Neural progenitor cell (in vitro differentiated cells): ENCODE measurements at regions not wholly inside any gene's neighbourhood (a gene's known extent, or its start where the extent isn't known, plus 50 kb on each side); places are given as distances from the start of the nearest gene placed in this dataset.

ENCODE experiments used
- DNase-seq: peaks from one replicate; pipeline ENCODE4 v3.0.0-alpha.2; 2016; ENCODE audit warnings: low spot score
- H2AFZ ChIP-seq: fragments of 200-600 bp; sonication (generic); replicated peaks from 2 replicates; pipeline ENCODE4 v1.6.1; 2016; ENCODE audit warnings: antibody characterized with exemption
- H3F3A ChIP-seq: fragments of 200-600 bp; sonication (generic); 2 replicates; pipeline ENCODE4 v1.6.1; 2016; ENCODE audit warnings: antibody characterized with exemption, low read depth
- H3K27ac ChIP-seq: fragments of 200-600 bp; sonication (generic); 2 replicates; pipeline ENCODE4 v1.5.1; 2016; ENCODE audit warnings: mild to moderate bottlenecking
- H3K27me3 ChIP-seq: fragments of 200-600 bp; sonication (generic); 2 replicates; pipeline ENCODE4 v1.6.1; 2016; ENCODE audit warnings: mild to moderate bottlenecking, moderate library complexity
- H3K36me3 ChIP-seq: fragments of 200-600 bp; sonication (generic); 2 replicates; pipeline ENCODE4 v1.5.1; 2016
- H3K4me1 ChIP-seq: fragments of 200-600 bp; sonication (generic); 2 replicates; pipeline ENCODE4 v1.6.1; 2016; ENCODE audit warnings: mixed run types
- H3K4me2 ChIP-seq: fragments of 200-600 bp; sonication (generic); 2 replicates; pipeline ENCODE4 v1.6.1; 2016
- H3K4me3 ChIP-seq: fragments of 200-600 bp; sonication (generic); 2 replicates; pipeline ENCODE4 v1.5.1; 2016
- H3K79me2 ChIP-seq: fragments of 200-600 bp; sonication (generic); 2 replicates; pipeline ENCODE4 v1.6.1; 2016; ENCODE audit warnings: low read depth
- H3K9ac ChIP-seq: fragments of 200-600 bp; sonication (generic); 2 replicates; pipeline ENCODE4 v1.6.1; 2016
- H3K9me3 ChIP-seq: fragments of 200-600 bp; sonication (generic); 2 replicates; pipeline ENCODE4 v1.5.1; 2016; ENCODE audit warnings: low read depth
- H4K20me1 ChIP-seq: fragments of 200-600 bp; sonication (generic); 2 replicates; pipeline ENCODE4 v1.6.1; 2016; ENCODE audit warnings: low read depth
- H3K27ac Mint-ChIP-seq: 3 replicates; pipeline ENCODE4 v1.8.0; 2021; ENCODE audit warnings: mixed read lengths
- H3K27me3 Mint-ChIP-seq: 2 replicates; pipeline ENCODE4 v1.8.0; 2022; ENCODE audit warnings: low read depth, mild to moderate bottlenecking, inconsistent platforms, moderate library complexity, mixed read lengths; ENCODE audit not compliant: insufficient read depth
- H3K36me3 Mint-ChIP-seq: 3 replicates; pipeline ENCODE4 v1.8.0; 2021; ENCODE audit warnings: mixed read lengths
- H3K4me1 Mint-ChIP-seq: 3 replicates; pipeline ENCODE4 v1.8.0; 2021; ENCODE audit warnings: mixed read lengths
- H3K4me3 Mint-ChIP-seq: 3 replicates; pipeline ENCODE4 v1.8.0; 2021; ENCODE audit warnings: mild to moderate bottlenecking, moderate library complexity, mixed read lengths
- H3K9me3 Mint-ChIP-seq: 3 replicates; pipeline ENCODE4 v1.8.0; 2020; ENCODE audit warnings: mixed read lengths
- EZH2 ChIP-seq: fragments of 200-600 bp; sonication (generic); IDR thresholded peaks from 2 replicates; pipeline ENCODE4 v1.6.1; 2017; ENCODE audit warnings: antibody characterized with exemption, mild to moderate bottlenecking, moderate library complexity
- EZH2phosphoT487 ChIP-seq: fragments of 200-600 bp; sonication (generic); IDR thresholded peaks from 2 replicates; pipeline ENCODE4 v1.6.1; 2017; ENCODE audit warnings: antibody characterized with exemption
- TF ChIP-seq, protein P1 (sequence below): fragments of 200-600 bp; sonication (generic); IDR thresholded peaks from 2 replicates; pipeline ENCODE4 v1.5.1; 2017; ENCODE audit warnings: antibody characterized with exemption, mild to moderate bottlenecking

DNA sequence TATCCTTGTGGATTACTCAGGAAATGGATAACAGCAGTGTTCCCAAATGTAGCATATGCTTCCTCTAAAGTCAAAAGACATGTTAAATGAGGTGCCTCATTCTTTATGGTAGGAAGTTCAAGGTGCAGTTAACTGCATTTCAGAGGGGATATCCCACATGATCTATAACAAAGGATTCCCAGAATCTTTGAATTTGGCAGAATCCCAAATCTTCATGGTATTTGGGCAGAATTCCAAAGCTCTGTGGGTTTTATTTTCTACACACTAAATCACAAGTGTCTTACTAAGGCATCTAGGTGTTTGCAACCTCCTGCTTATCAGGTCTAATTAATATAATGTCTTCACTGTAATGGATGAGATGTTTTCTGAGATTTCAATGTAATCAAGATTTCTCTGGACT, 364.3 kb upstream of the MAN1A1 start:
- Histone ChIP-seq H3K27me3 (no peaks in the 10 kb centered on the region), H3K4me3 (no peak overlapping the region), H3K4me1 (peaks cover 4% of the 10 kb centered on the region), H3K4me2 (no peak overlapping the region), H3K79me2 (no peaks in the 10 kb centered on the region), H3F3A (no peaks in the 10 kb centered on the region), H3K9ac (no peak overlapping the region), H3K9me3 (no peaks in the 10 kb centered on the region), H3K27ac (no peak overlapping the region), H2AFZ (no peak overlapping the region), H4K20me1 (no peaks in the 10 kb centered on the region), H3K36me3 (no peaks in the 10 kb centered on the region)
- no peak for TF ChIP-seq EZH2
- TF ChIP-seq EZH2phosphoT487: no peak
- TF ChIP-seq, protein P1, sequence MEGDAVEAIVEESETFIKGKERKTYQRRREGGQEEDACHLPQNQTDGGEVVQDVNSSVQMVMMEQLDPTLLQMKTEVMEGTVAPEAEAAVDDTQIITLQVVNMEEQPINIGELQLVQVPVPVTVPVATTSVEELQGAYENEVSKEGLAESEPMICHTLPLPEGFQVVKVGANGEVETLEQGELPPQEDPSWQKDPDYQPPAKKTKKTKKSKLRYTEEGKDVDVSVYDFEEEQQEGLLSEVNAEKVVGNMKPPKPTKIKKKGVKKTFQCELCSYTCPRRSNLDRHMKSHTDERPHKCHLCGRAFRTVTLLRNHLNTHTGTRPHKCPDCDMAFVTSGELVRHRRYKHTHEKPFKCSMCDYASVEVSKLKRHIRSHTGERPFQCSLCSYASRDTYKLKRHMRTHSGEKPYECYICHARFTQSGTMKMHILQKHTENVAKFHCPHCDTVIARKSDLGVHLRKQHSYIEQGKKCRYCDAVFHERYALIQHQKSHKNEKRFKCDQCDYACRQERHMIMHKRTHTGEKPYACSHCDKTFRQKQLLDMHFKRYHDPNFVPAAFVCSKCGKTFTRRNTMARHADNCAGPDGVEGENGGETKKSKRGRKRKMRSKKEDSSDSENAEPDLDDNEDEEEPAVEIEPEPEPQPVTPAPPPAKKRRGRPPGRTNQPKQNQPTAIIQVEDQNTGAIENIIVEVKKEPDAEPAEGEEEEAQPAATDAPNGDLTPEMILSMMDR: no peak
- Mint-ChIP-seq H3K36me3 (no peaks in the 10 kb centered on the region), H3K27ac (no peak overlapping the region), H3K4me1 (peaks cover 6% of the 10 kb centered on the region), H3K27me3 (peaks cover 2% of the 10 kb centered on the region), H3K9me3 (no peaks in the 10 kb centered on the region), H3K4me3 (no peak overlapping the region)
- DNase-seq: no peak

GRCh38 chr6:119686644-119687043, 337.1 kb upstream of the MAN1A1 start:
- no peaks in the 10 kb centered on the region for H4K20me1 ChIP-seq
- no peak overlapping the region for H3K4me2 ChIP-seq
- H3K27me3 ChIP-seq: no peaks in the 10 kb centered on the region
- Mint-ChIP-seq H3K27me3 (no peaks in the 10 kb centered on the region), H3K9me3 (no peaks in the 10 kb centered on the region), H3K4me3 (no peak overlapping the region), H3K27ac (no peak overlapping the region), H3K4me1 (no peaks in the 10 kb centered on the region), H3K36me3 (no peaks in the 10 kb centered on the region)
- H3K4me1 ChIP-seq: no peaks in the 10 kb centered on the region
- no peaks in the 10 kb centered on the region for H3K9me3 ChIP-seq
- no peaks in the 10 kb centered on the region for H3K36me3 ChIP-seq
- no peak overlapping the region for H2AFZ ChIP-seq
- H3K4me3 ChIP-seq: no peak overlapping the region
- TF ChIP-seq EZH2: no peak
- TF ChIP-seq, protein P1: no peak
- no peak for TF ChIP-seq EZH2phosphoT487
- H3K79me2 ChIP-seq: no peaks in the 10 kb centered on the region
- no peaks in the 10 kb centered on the region for H3F3A ChIP-seq
- H3K9ac ChIP-seq: no peak overlapping the region
- DNase-seq: no peak
- H3K27ac ChIP-seq: no peak overlapping the region

DNA sequence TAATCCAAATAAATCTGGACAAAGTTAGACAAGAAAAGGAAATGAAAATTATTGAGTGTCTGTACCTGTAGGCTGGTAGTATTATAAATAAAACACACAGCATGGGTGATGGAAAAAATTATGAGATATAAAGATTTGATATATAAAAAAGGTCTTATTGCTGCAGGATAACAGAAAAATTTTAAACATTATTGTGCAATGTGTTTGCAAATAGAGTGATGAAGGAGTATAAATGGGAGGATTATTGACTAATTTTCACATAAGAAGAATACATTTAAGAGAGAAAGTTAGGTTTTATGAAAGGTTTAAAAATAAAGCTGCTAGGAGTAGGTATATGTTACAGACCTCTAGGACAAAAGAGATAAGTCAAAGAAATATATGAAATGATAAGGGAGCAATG, 336.7 kb upstream of the MAN1A1 start:
- Mint-ChIP-seq H3K27me3 (no peaks in the 10 kb centered on the region), H3K9me3 (no peaks in the 10 kb centered on the region), H3K36me3 (no peaks in the 10 kb centered on the region), H3K27ac (no peak overlapping the region), H3K4me3 (no peak overlapping the region), H3K4me1 (no peaks in the 10 kb centered on the region)
- Histone ChIP-seq H3K9me3 (no peaks in the 10 kb centered on the region), H3K36me3 (no peaks in the 10 kb centered on the region), H3K9ac (no peak overlapping the region), H3F3A (no peaks in the 10 kb centered on the region), H3K4me1 (no peaks in the 10 kb centered on the region), H2AFZ (no peak overlapping the region), H3K4me2 (no peak overlapping the region), H3K27ac (no peak overlapping the region), H3K4me3 (no peak overlapping the region), H3K27me3 (no peaks in the 10 kb centered on the region), H4K20me1 (no peaks in the 10 kb centered on the region), H3K79me2 (no peaks in the 10 kb centered on the region)
- TF ChIP-seq, protein P1: no peak
- TF ChIP-seq EZH2 (no peak), EZH2phosphoT487 (no peak)
- no peak for DNase-seq

- Histone ChIP-seq H3K36me3 (no peaks in the 10 kb centered on the region), H3K4me2 (no peak overlapping the region), H3K9me3 (no peaks in the 10 kb centered on the region), H3K4me1 (no peaks in the 10 kb centered on the region), H3K79me2 (no peaks in the 10 kb centered on the region), H3K27ac (no peak overlapping the region), H3K4me3 (no peak overlapping the region), H3K9ac (no peak overlapping the region), H3F3A (no peaks in the 10 kb centered on the region), H2AFZ (no peak overlapping the region), H4K20me1 (no peaks in the 10 kb centered on the region), H3K27me3 (no peaks in the 10 kb centered on the region)
- Mint-ChIP-seq H3K27me3 (no peaks in the 10 kb centered on the region), H3K4me3 (no peak overlapping the region), H3K9me3 (no peaks in the 10 kb centered on the region), H3K4me1 (no peaks in the 10 kb centered on the region), H3K27ac (no peak overlapping the region), H3K36me3 (no peaks in the 10 kb centered on the region)
- TF ChIP-seq EZH2phosphoT487: no peak
- TF ChIP-seq, protein P1: no peak
- no peak for TF ChIP-seq EZH2
- no peak for DNase-seq
Measured at GRCh38 chr6:119683671-119684070, 334.1 kb upstream of the MAN1A1 start.
